ENCODE measurements at regions not wholly inside any gene's neighbourhood (a gene's known extent, or its start where the extent isn't known, plus 50 kb on each side); places are given as distances from the start of the nearest gene placed in this dataset.

- no TSS peak for BruUV-seq (replicated peaks)
- Histone ChIP-seq H3K79me2 (ENCODE audit: insufficient read depth, low read depth, low read length) (no peaks in the 10 kb centered on the region), H3K9me2 (ENCODE audit: insufficient read depth, low read length) (no peaks in the 10 kb centered on the region), H3K4me2 (ENCODE audit: low read length) (no peak overlapping the region), H3K27ac (ENCODE audit: low read depth, low read length, poor library complexity, severe bottlenecking) (no peak overlapping the region), H2AFZ (ENCODE audit: low read length) (no peak overlapping the region), H4K20me1 (ENCODE audit: insufficient read depth, low read length) (no peaks in the 10 kb centered on the region), H3K4me3 (ENCODE audit: low read depth, low read length, poor library complexity, severe bottlenecking) (no peak overlapping the region), H3K36me3 (ENCODE audit: insufficient read depth, low read length) (no peaks in the 10 kb centered on the region), H3K4me1 (ENCODE audit: insufficient read depth, low read length, poor library complexity, severe bottlenecking) (peaks cover 10% of the 10 kb centered on the region), H3K9me3 (ENCODE audit: low read length) (no peaks in the 10 kb centered on the region)
- CTCF ChIA-PET (ENCODE audit: unreplicated experiment), result no interaction called here
- TF ChIP-seq, protein P1, sequence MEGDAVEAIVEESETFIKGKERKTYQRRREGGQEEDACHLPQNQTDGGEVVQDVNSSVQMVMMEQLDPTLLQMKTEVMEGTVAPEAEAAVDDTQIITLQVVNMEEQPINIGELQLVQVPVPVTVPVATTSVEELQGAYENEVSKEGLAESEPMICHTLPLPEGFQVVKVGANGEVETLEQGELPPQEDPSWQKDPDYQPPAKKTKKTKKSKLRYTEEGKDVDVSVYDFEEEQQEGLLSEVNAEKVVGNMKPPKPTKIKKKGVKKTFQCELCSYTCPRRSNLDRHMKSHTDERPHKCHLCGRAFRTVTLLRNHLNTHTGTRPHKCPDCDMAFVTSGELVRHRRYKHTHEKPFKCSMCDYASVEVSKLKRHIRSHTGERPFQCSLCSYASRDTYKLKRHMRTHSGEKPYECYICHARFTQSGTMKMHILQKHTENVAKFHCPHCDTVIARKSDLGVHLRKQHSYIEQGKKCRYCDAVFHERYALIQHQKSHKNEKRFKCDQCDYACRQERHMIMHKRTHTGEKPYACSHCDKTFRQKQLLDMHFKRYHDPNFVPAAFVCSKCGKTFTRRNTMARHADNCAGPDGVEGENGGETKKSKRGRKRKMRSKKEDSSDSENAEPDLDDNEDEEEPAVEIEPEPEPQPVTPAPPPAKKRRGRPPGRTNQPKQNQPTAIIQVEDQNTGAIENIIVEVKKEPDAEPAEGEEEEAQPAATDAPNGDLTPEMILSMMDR (conservative IDR thresholded peaks at IDR 0.05; ENCODE audit: low read length), result no peak
- no peak for TF ChIP-seq EZH2phosphoT487 (IDR thresholded peaks at IDR 0.05; ENCODE audit: borderline replicate concordance, low read depth, low read length)
- POLR2A ChIA-PET, result no interaction called here
- intact Hi-C loops (cut with micrococcal nuclease; ENCODE audit: unreplicated experiment), result no loop called here
- DNase-seq (ENCODE audit: low spot score), result no peak
Measured at GRCh38 chrX:15913146-15913545, 58.5 kb upstream of the AP1S2 start.

DNA sequence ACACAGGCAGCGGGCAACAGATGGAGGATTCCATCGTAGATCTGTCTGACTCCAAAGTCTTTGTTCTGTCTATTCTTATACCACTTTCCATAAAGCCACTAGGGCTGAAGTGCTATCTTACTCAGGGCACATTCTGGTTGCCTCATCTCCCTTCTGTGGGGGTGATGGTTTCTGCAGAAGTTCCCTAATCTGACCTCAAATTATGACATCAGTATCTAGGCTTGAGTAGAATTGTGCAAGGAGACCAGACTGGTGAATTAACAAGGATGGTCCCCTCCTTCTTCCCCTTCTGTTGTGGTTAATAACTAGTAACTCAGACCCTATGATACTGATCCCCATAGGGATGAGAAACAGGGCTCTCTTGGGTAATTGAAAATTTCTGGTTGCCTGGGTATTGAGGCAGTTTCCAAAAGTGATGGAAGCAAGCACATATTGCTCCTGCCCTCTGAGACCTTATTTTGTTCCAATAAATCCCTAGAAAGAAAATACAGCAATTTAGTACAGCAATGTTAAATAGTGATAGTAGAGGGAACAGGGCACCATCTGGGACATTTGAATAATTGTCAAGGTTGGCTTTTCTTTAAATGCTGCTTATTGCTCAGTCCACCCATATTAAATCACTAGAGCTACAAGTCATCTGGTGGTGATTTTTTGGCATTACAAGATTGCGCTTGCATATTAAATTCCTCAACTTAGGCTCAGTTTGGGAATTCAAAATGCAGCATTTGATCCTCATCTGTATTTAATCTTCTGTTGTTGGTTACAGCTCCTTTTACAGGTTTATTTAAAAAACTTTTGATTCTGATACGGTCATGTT, 57.3 kb upstream of the AP1S2 start:
- Histone ChIP-seq H2AFZ (ENCODE audit: low read length) (no peak overlapping the region), H3K4me1 (ENCODE audit: insufficient read depth, low read length, poor library complexity, severe bottlenecking) (peaks cover 12% of the 10 kb centered on the region), H3K27ac (ENCODE audit: low read depth, low read length, poor library complexity, severe bottlenecking) (no peak overlapping the region), H3K4me3 (ENCODE audit: low read depth, low read length, poor library complexity, severe bottlenecking) (no peak overlapping the region), H3K9me3 (ENCODE audit: low read length) (no peaks in the 10 kb centered on the region), H3K4me2 (ENCODE audit: low read length) (no peak overlapping the region), H4K20me1 (ENCODE audit: insufficient read depth, low read length) (no peaks in the 10 kb centered on the region), H3K79me2 (ENCODE audit: insufficient read depth, low read depth, low read length) (no peaks in the 10 kb centered on the region), H3K9me2 (ENCODE audit: insufficient read depth, low read length) (no peaks in the 10 kb centered on the region), H3K36me3 (ENCODE audit: insufficient read depth, low read length) (no peaks in the 10 kb centered on the region)
- no peak for TF ChIP-seq EZH2phosphoT487 (IDR thresholded peaks at IDR 0.05; ENCODE audit: borderline replicate concordance, low read depth, low read length)
- TF ChIP-seq, protein P1 (conservative IDR thresholded peaks at IDR 0.05; ENCODE audit: low read length), result 0 out of 2 replicates have a peak, but pooled peaks have one; percentile 27
- DNase-seq (ENCODE audit: low spot score), result no peak
- ChIA-PET POLR2A (no interaction called here), CTCF (ENCODE audit: unreplicated experiment) (no interaction called here)
- intact Hi-C loops (cut with micrococcal nuclease; ENCODE audit: unreplicated experiment), result no loop called here
- no TSS peak for BruUV-seq (replicated peaks)

- intact Hi-C loops (cut with micrococcal nuclease; ENCODE audit: unreplicated experiment), result no loop called here
- Histone ChIP-seq H3K36me3 (ENCODE audit: insufficient read depth, low read length) (no peaks in the 10 kb centered on the region), H3K4me1 (ENCODE audit: insufficient read depth, low read length, poor library complexity, severe bottlenecking) (peaks cover 33% of the 10 kb centered on the region), H3K79me2 (ENCODE audit: insufficient read depth, low read depth, low read length) (no peaks in the 10 kb centered on the region), H4K20me1 (ENCODE audit: insufficient read depth, low read length) (no peaks in the 10 kb centered on the region), H3K9me3 (ENCODE audit: low read length) (no peaks in the 10 kb centered on the region), H2AFZ (ENCODE audit: low read length) (peak overlapping the region; percentile 69; the same call in 1 of the 2 replicates), H3K27ac (ENCODE audit: low read depth, low read length, poor library complexity, severe bottlenecking) (no peak overlapping the region), H3K4me2 (ENCODE audit: low read length) (0 out of 2 replicates have a peak overlapping the region, but pooled peaks have one; percentile 26), H3K4me3 (ENCODE audit: low read depth, low read length, poor library complexity, severe bottlenecking) (no peak overlapping the region), H3K9me2 (ENCODE audit: insufficient read depth, low read length) (no peaks in the 10 kb centered on the region)
- ChIA-PET POLR2A (interaction anchor here (0.8 kb wide), 2 partner anchors 14 to 56 kb away, joined by 3 read pairs; no protein-coding TSS in a partner anchor), CTCF (ENCODE audit: unreplicated experiment) (no interaction called here)
- TF ChIP-seq, protein P1 (conservative IDR thresholded peaks at IDR 0.05; ENCODE audit: low read length), result no peak
- TF ChIP-seq EZH2phosphoT487 (IDR thresholded peaks at IDR 0.05; ENCODE audit: borderline replicate concordance, low read depth, low read length), result no peak
- DNase-seq (ENCODE audit: low spot score), result no peak
- BruUV-seq (replicated peaks), result no TSS peak
Measured at GRCh38 chrX:15909605-15910004, 55.0 kb upstream of the AP1S2 start.
